GM19455 (cell line): ENCODE measurements at regions not wholly inside any gene's neighbourhood (a gene's known extent, or its start where the extent isn't known, plus 50 kb on each side); places are given as distances from the start of the nearest gene placed in this dataset.

Source experiments
- ATAC-seq: cut with Tn5 transposase; IDR thresholded peaks from one replicate; pipeline ENCODE4 v1.9.1; 2021; ENCODE audit not compliant: unreplicated experiment

DNA sequence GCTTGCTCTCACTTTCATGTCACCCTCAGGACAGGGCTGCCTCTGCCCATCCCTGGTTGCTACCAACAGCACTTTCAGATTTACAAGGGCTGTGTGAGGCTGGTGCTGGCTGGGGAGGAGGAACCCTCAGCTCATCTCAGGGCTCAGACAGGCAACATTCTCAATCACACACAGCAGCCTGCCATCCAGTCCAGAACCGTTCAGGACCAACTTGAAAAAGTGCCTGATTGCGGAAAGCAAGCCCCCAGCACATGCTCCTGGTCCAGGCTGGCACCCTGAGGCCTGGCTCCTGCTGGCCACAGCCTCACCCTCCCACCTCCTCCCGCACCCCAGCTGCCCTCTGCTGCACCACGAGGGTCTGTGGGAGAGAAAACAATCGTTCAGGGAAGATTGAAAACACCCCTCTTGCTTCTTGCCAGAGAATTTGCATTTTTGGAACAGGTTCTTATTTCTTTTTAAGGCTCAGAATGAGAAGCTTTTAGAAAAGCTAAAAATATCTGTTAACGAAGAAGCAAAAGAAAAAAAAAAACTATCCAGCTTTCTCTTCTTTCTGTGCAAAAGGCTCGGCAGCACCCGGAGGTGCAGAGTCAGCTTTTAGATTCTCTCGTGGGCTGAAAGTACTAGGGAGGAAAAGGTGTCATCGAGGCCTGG, 403.8 kb upstream of the ID2 start:
- ATAC-seq = peak; percentile 69

- peak; percentile 6 for ATAC-seq
Observed at GRCh38 chr2:8278709-8279354, 403.0 kb upstream of the ID2 start.

- ATAC-seq = no peak
Observed at GRCh38 chr2:8279506-8279905, 402.4 kb upstream of the ID2 start.

- no peak for ATAC-seq
Observed at GRCh38 chr2:8281234-8281633, 400.6 kb upstream of the ID2 start.

GRCh38 chr2:8281950-8282857, 399.7 kb upstream of the ID2 start:
- ATAC-seq = no peak

GRCh38 chr2:8282858-8283252, 399.0 kb upstream of the ID2 start:
- no peak for ATAC-seq

DNA sequence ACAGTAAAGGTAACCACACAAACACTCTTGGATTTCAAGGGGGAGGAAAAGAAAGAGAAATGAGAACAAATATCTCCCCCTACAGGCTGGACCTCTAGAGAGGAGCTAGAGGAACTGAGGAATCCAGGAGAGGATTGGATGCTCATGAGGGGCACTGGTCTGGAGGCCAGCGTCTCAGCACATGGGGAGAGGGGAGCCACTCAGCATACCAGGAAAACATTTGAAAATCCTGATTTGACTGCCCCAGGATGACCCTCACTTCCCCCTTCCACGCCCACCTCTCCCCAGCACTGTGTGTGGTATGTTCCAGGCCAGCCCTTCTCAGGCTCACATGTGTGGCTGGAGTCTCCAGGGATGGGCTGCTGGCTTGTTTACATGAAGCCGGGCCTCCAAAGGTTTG, 396.8 kb upstream of the ID2 start:
- ATAC-seq = no peak

DNA sequence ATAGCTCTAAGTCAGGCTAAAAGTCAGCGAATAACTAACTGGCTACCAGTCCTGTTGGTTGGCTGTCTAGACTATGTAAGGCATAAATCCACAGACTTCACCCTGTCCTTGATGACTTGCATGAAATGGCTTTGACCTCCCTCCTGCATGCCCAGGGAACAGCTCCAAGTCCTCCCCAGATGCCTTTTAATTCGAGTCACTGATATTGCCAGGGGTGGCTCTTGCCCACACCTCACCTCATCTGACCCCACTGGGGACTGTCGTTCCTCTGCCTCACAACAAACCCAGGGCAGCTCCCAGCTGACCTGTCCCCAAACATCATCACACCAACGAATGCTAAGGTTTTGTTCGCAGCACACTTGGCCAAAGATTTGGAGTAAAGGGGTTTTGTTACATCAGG, 396.0 kb upstream of the ID2 start:
- no peak for ATAC-seq

DNA sequence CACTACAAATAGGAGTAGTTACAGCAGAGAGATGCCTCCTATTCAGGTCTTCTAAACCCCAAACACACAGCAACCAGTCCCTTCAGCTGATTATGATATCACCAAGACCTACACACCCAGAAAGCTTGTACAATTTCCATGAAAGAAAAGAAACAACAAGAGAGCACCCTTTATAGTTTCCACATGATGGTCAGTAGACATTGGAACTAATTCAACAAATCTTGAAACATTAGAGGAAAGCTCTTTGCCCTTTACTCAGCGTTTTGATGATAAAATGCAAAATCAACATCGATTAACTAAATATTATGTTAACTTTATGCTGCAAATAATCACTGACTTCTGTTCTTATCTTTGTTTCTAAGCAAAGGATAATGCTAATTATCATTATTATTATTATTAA, 393.6 kb upstream of the ID2 start:
- ATAC-seq = no peak

GRCh38 chr2:8289111-8289510, 392.7 kb upstream of the ID2 start:
- ATAC-seq = no peak

DNA sequence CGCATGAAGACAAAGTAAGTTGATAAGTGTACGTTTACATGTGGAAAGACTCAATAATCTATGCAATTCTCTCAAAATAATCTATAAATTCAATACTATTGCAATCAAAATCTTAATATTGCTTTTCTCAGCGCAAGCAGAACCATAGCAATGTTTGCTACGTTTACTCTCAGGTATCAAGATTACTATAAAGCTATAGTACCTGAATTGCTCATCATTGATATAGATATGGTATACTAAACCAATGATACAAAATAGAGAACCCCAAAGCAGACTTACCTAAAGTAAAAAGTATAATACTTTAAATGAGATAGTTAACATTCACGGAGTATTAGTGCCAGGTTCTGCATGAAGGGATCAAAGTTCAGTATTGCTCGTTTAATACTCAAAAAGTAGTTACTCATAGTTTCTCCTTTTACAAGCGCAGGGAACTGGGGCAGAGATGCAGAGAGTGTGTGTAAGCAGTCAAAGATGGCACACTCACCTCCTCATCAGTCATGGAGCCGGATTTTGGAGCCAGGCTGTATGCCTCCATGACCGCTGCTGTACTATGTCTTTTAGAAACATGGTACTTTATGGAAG, 391.0 kb upstream of the ID2 start:
- no peak for ATAC-seq

DNA sequence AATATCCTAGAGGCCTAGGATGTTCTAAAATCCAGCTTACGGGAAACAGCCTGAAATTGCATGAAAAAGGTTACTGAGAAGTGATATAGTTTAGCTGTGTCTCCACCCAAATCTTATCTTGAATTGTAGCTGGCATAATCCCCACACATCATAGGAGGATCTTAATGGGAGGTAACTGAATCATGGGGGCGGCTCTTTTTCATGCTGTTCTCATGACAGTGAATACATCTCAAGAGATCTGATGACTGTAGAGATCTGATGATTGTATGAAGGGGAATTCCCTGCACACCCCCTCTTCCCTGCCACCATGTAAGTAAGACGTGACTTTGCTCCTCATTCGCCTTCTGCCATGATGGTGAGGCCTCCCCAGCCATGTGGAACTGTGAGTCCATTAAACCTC, 385.6 kb upstream of the ID2 start:
- no peak for ATAC-seq

DNA sequence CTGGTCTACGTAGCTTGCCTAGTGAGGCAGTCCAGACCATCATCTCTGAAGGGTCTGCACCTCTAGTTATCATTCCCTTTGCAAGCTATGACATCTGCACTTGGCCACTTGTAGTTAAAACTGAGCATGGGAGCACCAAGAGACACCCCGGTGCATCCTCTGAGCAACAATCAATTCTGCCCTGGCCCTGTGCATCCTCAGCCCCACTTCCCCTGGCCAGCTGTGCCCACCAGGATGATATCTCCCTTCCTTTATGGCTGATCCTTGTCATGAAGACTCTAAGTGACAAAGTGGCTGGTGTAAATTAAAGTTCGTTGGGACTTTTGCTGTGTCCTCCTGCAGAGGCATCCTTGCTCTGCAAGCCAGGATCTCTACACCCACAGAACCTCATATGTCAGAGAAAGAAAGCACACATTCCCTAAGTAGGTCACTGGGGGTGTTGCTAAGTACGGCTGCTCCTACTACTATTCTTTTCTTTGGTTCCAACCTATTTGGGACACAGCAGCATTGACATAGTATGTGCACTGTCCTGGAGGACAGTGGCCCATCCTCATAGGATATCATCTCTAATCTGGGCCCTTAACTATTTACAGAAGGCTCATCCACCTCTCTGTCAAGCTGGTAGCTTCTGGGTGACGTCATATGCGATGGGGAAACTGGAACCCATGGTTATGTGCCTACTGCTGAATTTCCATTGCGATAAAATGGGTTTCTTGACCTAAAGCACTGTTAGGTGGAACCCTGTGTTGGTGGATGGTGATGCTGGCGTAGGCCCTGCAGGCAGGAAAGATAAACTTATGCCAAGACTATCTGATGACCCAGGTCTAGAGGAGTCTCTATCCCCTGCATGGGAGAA, 384.3 kb upstream of the ID2 start:
- no peak for ATAC-seq

GRCh38 chr2:8298783-8299182, 383.1 kb upstream of the ID2 start:
- ATAC-seq = no peak

DNA sequence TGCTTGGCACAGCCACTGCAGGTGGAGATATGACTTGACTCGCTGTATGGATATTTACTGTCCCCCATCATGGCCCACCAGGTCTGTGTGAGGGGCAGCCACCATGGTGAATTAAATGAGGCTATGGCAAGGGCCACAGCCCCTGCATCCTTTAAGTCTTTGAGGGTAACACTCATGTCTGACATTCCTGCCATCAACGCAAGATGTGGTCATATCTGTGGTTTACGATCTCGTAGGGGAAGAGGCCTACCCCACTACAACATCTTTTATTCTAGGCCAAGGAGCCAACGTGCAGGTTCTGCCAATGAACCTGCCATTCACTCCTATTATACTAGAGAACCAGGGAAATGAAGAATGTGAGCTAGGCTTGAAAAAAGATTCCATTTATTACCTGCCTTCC, 381.6 kb upstream of the ID2 start:
- ATAC-seq = no peak

GRCh38 chr2:8300905-8301304, 381.0 kb upstream of the ID2 start:
- no peak for ATAC-seq

- ATAC-seq = peak; percentile 65
Observed at GRCh38 chr2:8303322-8303832, 378.5 kb upstream of the ID2 start.

GRCh38 chr2:8304821-8305766, 376.8 kb upstream of the ID2 start:
- ATAC-seq = no peak
